Activated CD4-positive, alpha-beta T cell treated with anti-CD3 and anti-CD28 coated beads for 36 hours (primary cell): ENCODE measurements at regions not wholly inside any gene's neighbourhood (a gene's known extent, or its start where the extent isn't known, plus 50 kb on each side); places are given as distances from the start of the nearest gene placed in this dataset.

ENCODE experiments used
- ATAC-seq: fragments of 200-7000 bp; cut with Tn5 transposase; one replicate; pipeline ENCODE4 v1.10.0; 2021; ENCODE audit warnings: mild to moderate bottlenecking, moderate library complexity
- CTCF ChIA-PET: fragments of 350-600 bp; sonication (Branson Sonifier 250); formaldehyde crosslinking; loops from one replicate; lab custom pipeline; 2021; ENCODE audit warnings: antibody characterized with exemption; lab: Charles Lee
- POLR2A ChIA-PET: fragments of 350-600 bp; sonication (Branson Sonifier 250); formaldehyde crosslinking; loops from one replicate; lab custom pipeline; 2021; ENCODE audit warnings: antibody characterized with exemption, inconsistent platforms; lab: Charles Lee
- DNase-seq: peaks from one replicate; pipeline ENCODE4 v3.0.0-alpha.2; 2020
- H3K27ac Mint-ChIP-seq: one replicate; pipeline ENCODE4 v1.8.0; 2021; ENCODE audit warnings: mixed read lengths
- H3K27me3 Mint-ChIP-seq: one replicate; pipeline ENCODE4 v1.8.0; 2021; ENCODE audit warnings: mixed read lengths
- H3K36me3 Mint-ChIP-seq: one replicate; pipeline ENCODE4 v1.8.0; 2021; ENCODE audit warnings: low read depth, mixed read lengths
- H3K4me1 Mint-ChIP-seq: one replicate; pipeline ENCODE4 v1.8.0; 2021; ENCODE audit warnings: mixed read lengths
- H3K4me3 Mint-ChIP-seq: one replicate; pipeline ENCODE4 v1.8.0; 2021; ENCODE audit warnings: mild to moderate bottlenecking, moderate library complexity, mixed read lengths
- H3K9me3 Mint-ChIP-seq: one replicate; pipeline ENCODE4 v1.8.0; 2021; ENCODE audit warnings: low read depth, mixed read lengths
- intact Hi-C, 2 experiments: fragments of 100-400 bp; cut with DNase I in 1 of 2; cut with micrococcal nuclease in 1 of 2; formaldehyde crosslinking; loops; one replicate each; pipeline versions ENCODE4 v1.14.2 to v1.15.1; 2022 to 2024; cut with DNase I, micrococcal nuclease

- DNase-seq (no peak), ATAC-seq (no peak)
- peaks cover 29% of the 10 kb centered on the region for H3K27me3 Mint-ChIP-seq
- H3K4me3 Mint-ChIP-seq, result no peak overlapping the region
- H3K9me3 Mint-ChIP-seq, result no peaks in the 10 kb centered on the region
- ChIA-PET POLR2A (no interaction called here), CTCF (interaction anchor here (1.0 kb wide), 2 partner anchors 13 to 486 kb away, joined by 3 read pairs; no protein-coding TSS in a partner anchor)
- intact Hi-C loops, result no loop called here
- no peak overlapping the region for H3K27ac Mint-ChIP-seq
- H3K36me3 Mint-ChIP-seq, result no peaks in the 10 kb centered on the region
- no peaks in the 10 kb centered on the region for H3K4me1 Mint-ChIP-seq
Measured at GRCh38 chr1:91172541-91172940, 150.7 kb upstream of the ZNF644 start.

- POLR2A ChIA-PET, result no interaction called here
- H3K36me3 Mint-ChIP-seq, result no peaks in the 10 kb centered on the region
- H3K4me1 Mint-ChIP-seq, result no peaks in the 10 kb centered on the region
- intact Hi-C loops, result no loop called here
- no peaks in the 10 kb centered on the region for H3K9me3 Mint-ChIP-seq
- CTCF ChIA-PET, result interaction anchor here (1.0 kb wide), 1 partner anchor 12 kb away, joined by 3 read pairs; no protein-coding TSS in a partner anchor
- H3K27me3 Mint-ChIP-seq, result peaks cover 27% of the 10 kb centered on the region
- DNase-seq (no peak), ATAC-seq (no peak)
- no peak overlapping the region for H3K4me3 Mint-ChIP-seq
- H3K27ac Mint-ChIP-seq, result no peak overlapping the region
Measured at GRCh38 chr1:91171898-91172297, 150.1 kb upstream of the ZNF644 start.

GRCh38 chr1:91170571-91170970, 148.7 kb upstream of the ZNF644 start:
- Mint-ChIP-seq H3K9me3 (no peaks in the 10 kb centered on the region), H3K27ac (no peak overlapping the region), H3K36me3 (no peaks in the 10 kb centered on the region), H3K4me3 (no peak overlapping the region), H3K4me1 (no peaks in the 10 kb centered on the region), H3K27me3 (peaks cover 23% of the 10 kb centered on the region)
- DNase-seq (no peak), ATAC-seq (no peak)
- intact Hi-C loops, result no loop called here
- ChIA-PET CTCF (interaction anchor here (0.7 kb wide), 1 partner anchor 181 kb away, joined by 3 read pairs; no protein-coding TSS in a partner anchor), POLR2A (no interaction called here)

- Mint-ChIP-seq H3K36me3 (no peaks in the 10 kb centered on the region), H3K9me3 (no peaks in the 10 kb centered on the region), H3K27me3 (peaks cover 2% of the 10 kb centered on the region), H3K4me3 (no peak overlapping the region), H3K27ac (no peak overlapping the region), H3K4me1 (no peaks in the 10 kb centered on the region)
- CTCF ChIA-PET, result interaction anchor here (0.6 to 4.4 kb wide), 50 partner anchors 10 to 1131 kb away, joined by 3 to 43 read pairs (median 4); partner anchors contain the start of gene ZNF644
- intact Hi-C loops, result loop anchor here (1.0 to 10.0 kb wide), 9 partner anchors 112 to 1121 kb away; partner anchors contain the start of genes CDC7 (in 1 of the 2) and HFM1 (in 1 of the 2)
- peak; percentile 64 for DNase-seq
- peak; percentile 44 for ATAC-seq
- POLR2A ChIA-PET, result no interaction called here
Measured at GRCh38 chr1:91166106-91166712, 144.4 kb upstream of the ZNF644 start.

- DNase-seq, result peak; percentile 87
- Mint-ChIP-seq H3K36me3 (no peaks in the 10 kb centered on the region), H3K4me1 (no peaks in the 10 kb centered on the region), H3K4me3 (no peak overlapping the region), H3K27ac (no peak overlapping the region), H3K27me3 (peaks cover 2% of the 10 kb centered on the region), H3K9me3 (no peaks in the 10 kb centered on the region)
- intact Hi-C loops, result loop anchor here (1.0 to 10.0 kb wide), 7 partner anchors 200 to 1120 kb away; partner anchors contain the start of gene HFM1 (in 1 of the 2)
- ChIA-PET CTCF (interaction anchor here (0.6 to 4.4 kb wide), 42 partner anchors 10 to 1120 kb away, joined by 3 to 43 read pairs (median 4); partner anchors contain the start of gene ZNF644), POLR2A (no interaction called here)
- peak; percentile 93 for ATAC-seq
Measured at GRCh38 chr1:91165033-91165654, 143.3 kb upstream of the ZNF644 start.

- ATAC-seq, result no peak
- H3K27me3 Mint-ChIP-seq, result peaks cover under 1% of the 10 kb centered on the region
- H3K9me3 Mint-ChIP-seq, result no peaks in the 10 kb centered on the region
- CTCF ChIA-PET, result interaction anchor here (0.7 kb wide), 2 partner anchors 32 to 227 kb away, joined by 3 read pairs; no protein-coding TSS in a partner anchor
- intact Hi-C loops, result loop anchor here (10.0 kb wide), 4 partner anchors 198 to 1118 kb away; partner anchors contain the start of gene HFM1 (in 1 of the 2)
- DNase-seq, result no peak
- H3K27ac Mint-ChIP-seq, result no peak overlapping the region
- no peaks in the 10 kb centered on the region for H3K4me1 Mint-ChIP-seq
- H3K36me3 Mint-ChIP-seq, result no peaks in the 10 kb centered on the region
- no peak overlapping the region for H3K4me3 Mint-ChIP-seq
- POLR2A ChIA-PET, result no interaction called here
Measured at GRCh38 chr1:91162613-91163012, 140.8 kb upstream of the ZNF644 start.

GRCh38 chr1:91161749-91162148, 139.9 kb upstream of the ZNF644 start:
- intact Hi-C loops, result loop anchor here (10.0 kb wide), 4 partner anchors 197 to 1117 kb away; partner anchors contain the start of gene HFM1 (in 1 of the 2)
- no peaks in the 10 kb centered on the region for H3K27me3 Mint-ChIP-seq
- no peak for ATAC-seq
- CTCF ChIA-PET, result no interaction called here
- H3K9me3 Mint-ChIP-seq, result no peaks in the 10 kb centered on the region
- H3K27ac Mint-ChIP-seq, result no peak overlapping the region
- POLR2A ChIA-PET, result no interaction called here
- DNase-seq, result no peak
- H3K4me3 Mint-ChIP-seq, result no peak overlapping the region
- H3K4me1 Mint-ChIP-seq, result no peaks in the 10 kb centered on the region
- no peaks in the 10 kb centered on the region for H3K36me3 Mint-ChIP-seq

- ChIA-PET POLR2A (no interaction called here), CTCF (no interaction called here)
- DNase-seq, result no peak
- H3K27ac Mint-ChIP-seq, result no peak overlapping the region
- H3K9me3 Mint-ChIP-seq, result no peaks in the 10 kb centered on the region
- no peaks in the 10 kb centered on the region for H3K36me3 Mint-ChIP-seq
- intact Hi-C loops, result loop anchor here (10.0 kb wide), 4 partner anchors 196 to 1116 kb away; partner anchors contain the start of gene HFM1 (in 1 of the 2)
- no peaks in the 10 kb centered on the region for H3K4me1 Mint-ChIP-seq
- no peak for ATAC-seq
- H3K4me3 Mint-ChIP-seq, result no peak overlapping the region
- no peaks in the 10 kb centered on the region for H3K27me3 Mint-ChIP-seq
Measured at GRCh38 chr1:91161166-91161565, 139.3 kb upstream of the ZNF644 start.

GRCh38 chr1:91160363-91161075, 138.7 kb upstream of the ZNF644 start:
- POLR2A ChIA-PET, result interaction anchor here (0.6 kb wide), 1 partner anchor 1145 kb away, joined by 3 read pairs; no protein-coding TSS in a partner anchor
- H3K4me1 Mint-ChIP-seq, result no peaks in the 10 kb centered on the region

GRCh38 chr1:91153341-91153740, 131.5 kb upstream of the ZNF644 start:
- ATAC-seq (no peak), DNase-seq (no peak)
- H3K36me3 Mint-ChIP-seq, result no peaks in the 10 kb centered on the region
- H3K9me3 Mint-ChIP-seq, result no peaks in the 10 kb centered on the region
- intact Hi-C loops, result no loop called here
- H3K27ac Mint-ChIP-seq, result no peak overlapping the region
- H3K4me3 Mint-ChIP-seq, result no peak overlapping the region
- H3K27me3 Mint-ChIP-seq, result peaks cover 12% of the 10 kb centered on the region
- POLR2A ChIA-PET, result no interaction called here
- CTCF ChIA-PET, result interaction anchor here (4.0 kb wide), 1 partner anchor 13 kb away, joined by 24 read pairs; no protein-coding TSS in a partner anchor
- no peaks in the 10 kb centered on the region for H3K4me1 Mint-ChIP-seq

More at GRCh38 chr1:91160363-91161075, 138.7 kb upstream of the ZNF644 start:
- CTCF ChIA-PET, result no interaction called here
- intact Hi-C loops, result loop anchor here (10.0 kb wide), 4 partner anchors 196 to 1116 kb away; partner anchors contain the start of gene HFM1 (in 1 of the 2)
- Mint-ChIP-seq H3K36me3 (no peaks in the 10 kb centered on the region), H3K27me3 (peaks cover 2% of the 10 kb centered on the region), H3K9me3 (no peaks in the 10 kb centered on the region), H3K27ac (no peak overlapping the region), H3K4me3 (no peak overlapping the region)
- no peak for ATAC-seq
- DNase-seq, result no peak

- H3K36me3 Mint-ChIP-seq, result no peaks in the 10 kb centered on the region
- H3K27ac Mint-ChIP-seq, result no peak overlapping the region
- intact Hi-C loops, result no loop called here
- ATAC-seq (no peak), DNase-seq (no peak)
- H3K27me3 Mint-ChIP-seq, result peaks cover 15% of the 10 kb centered on the region
- no peak overlapping the region for H3K4me3 Mint-ChIP-seq
- H3K4me1 Mint-ChIP-seq, result no peaks in the 10 kb centered on the region
- POLR2A ChIA-PET, result no interaction called here
- H3K9me3 Mint-ChIP-seq, result no peaks in the 10 kb centered on the region
- CTCF ChIA-PET, result interaction anchor here (0.7 kb wide), 1 partner anchor 45 kb away, joined by 3 read pairs; no protein-coding TSS in a partner anchor
Measured at GRCh38 chr1:91152331-91152730, 130.5 kb upstream of the ZNF644 start.
